SU-DHL-6 (cell line): ENCODE measurements at regions not wholly inside any gene's neighbourhood (a gene's known extent, or its start where the extent isn't known, plus 50 kb on each side); places are given as distances from the start of the nearest gene placed in this dataset.

Source experiments
- EZH2phosphoT487 ChIP-seq: fragments of 200-600 bp; sonication (generic), shearing (Covaris generic); conservative IDR thresholded peaks from 2 replicates; pipeline ENCODE4 v1.6.1; 2018; ENCODE audit warnings: mild to moderate bottlenecking, antibody characterized with exemption, low read length, moderate library complexity, mixed read lengths
- TF ChIP-seq, protein P1 (sequence below): fragments of 200-600 bp; sonication (generic); IDR thresholded peaks from one replicate; pipeline ENCODE4 v1.5.1; 2017; ENCODE audit warnings: antibody characterized with exemption, mild to moderate bottlenecking, low read length, moderate library complexity; ENCODE audit not compliant: insufficient read depth, poor library complexity, severe bottlenecking

DNA sequence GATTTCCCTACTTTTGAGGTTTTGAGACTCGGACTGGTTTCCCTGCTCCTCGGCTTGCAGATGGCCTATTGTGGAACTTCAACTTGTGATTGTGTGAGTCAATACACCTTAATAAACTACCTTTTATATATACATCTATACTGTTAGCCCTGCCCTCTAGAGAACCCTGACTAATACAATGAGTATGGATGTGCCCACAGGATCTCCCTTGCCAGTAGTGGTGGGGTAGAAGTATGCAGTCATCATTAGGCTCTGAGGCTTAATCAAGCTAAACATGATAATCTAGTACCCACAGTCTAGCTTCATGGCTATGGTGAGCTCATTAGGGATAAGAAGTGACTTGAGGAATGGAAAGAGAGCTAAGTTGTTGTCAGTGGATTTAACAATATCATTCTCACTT is 412.8 kb upstream of the PTGER4 start:
- TF ChIP-seq, protein P1, sequence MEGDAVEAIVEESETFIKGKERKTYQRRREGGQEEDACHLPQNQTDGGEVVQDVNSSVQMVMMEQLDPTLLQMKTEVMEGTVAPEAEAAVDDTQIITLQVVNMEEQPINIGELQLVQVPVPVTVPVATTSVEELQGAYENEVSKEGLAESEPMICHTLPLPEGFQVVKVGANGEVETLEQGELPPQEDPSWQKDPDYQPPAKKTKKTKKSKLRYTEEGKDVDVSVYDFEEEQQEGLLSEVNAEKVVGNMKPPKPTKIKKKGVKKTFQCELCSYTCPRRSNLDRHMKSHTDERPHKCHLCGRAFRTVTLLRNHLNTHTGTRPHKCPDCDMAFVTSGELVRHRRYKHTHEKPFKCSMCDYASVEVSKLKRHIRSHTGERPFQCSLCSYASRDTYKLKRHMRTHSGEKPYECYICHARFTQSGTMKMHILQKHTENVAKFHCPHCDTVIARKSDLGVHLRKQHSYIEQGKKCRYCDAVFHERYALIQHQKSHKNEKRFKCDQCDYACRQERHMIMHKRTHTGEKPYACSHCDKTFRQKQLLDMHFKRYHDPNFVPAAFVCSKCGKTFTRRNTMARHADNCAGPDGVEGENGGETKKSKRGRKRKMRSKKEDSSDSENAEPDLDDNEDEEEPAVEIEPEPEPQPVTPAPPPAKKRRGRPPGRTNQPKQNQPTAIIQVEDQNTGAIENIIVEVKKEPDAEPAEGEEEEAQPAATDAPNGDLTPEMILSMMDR, result no peak
- TF ChIP-seq EZH2phosphoT487, result no peak
